Heart left ventricle (tissue), 16 donors: ENCODE measurements at regions not wholly inside any gene's neighbourhood (a gene's known extent, or its start where the extent isn't known, plus 50 kb on each side); places are given as distances from the start of the nearest gene placed in this dataset.

Experiments used
- ATAC-seq, 4 donors: fragments of 200-7000 bp; cut with Tn5 transposase; one replicate each; pipeline ENCODE4 v1.9.1; 2020 to 2022; ENCODE audit warnings: moderate library complexity in 4 of 4, mild to moderate bottlenecking in 3 of 4, moderate number of reproducible peaks in 1 of 4
- DNase-seq, 5 donors: peaks; one replicate each; pipeline ENCODE4 v3.0.0-alpha.2; 2020
- H3K27ac ChIP-seq, 12 donors: fragments of 200-600 bp; sonication (generic) in 4 of 12; one replicate each; pipeline versions ENCODE4 v1.5.0 to v1.8.0; 2016 to 2022; ENCODE audit warnings: mild to moderate bottlenecking in 2 of 12
- H3K27me3 ChIP-seq, 9 donors: fragments of 200-600 bp; sonication (generic) in 2 of 9; one replicate each; pipeline versions ENCODE4 v1.5.1 to v1.8.0; 2016 to 2022; ENCODE audit warnings: mild to moderate bottlenecking in 3 of 9
- H3K36me3 ChIP-seq, 9 donors: fragments of 200-600 bp; sonication (generic) in 2 of 9; one replicate each; pipeline versions ENCODE4 v1.5.0 to v1.8.0; 2018 to 2022; ENCODE audit warnings: mild to moderate bottlenecking in 2 of 9
- H3K4me1 ChIP-seq, 12 donors: fragments of 200-600 bp; sonication (generic) in 4 of 12; one replicate each; pipeline versions ENCODE4 v1.5.0 to v1.8.0; 2016 to 2022; ENCODE audit warnings: mild to moderate bottlenecking in 3 of 12
- H3K4me3 ChIP-seq, 12 donors: fragments of 200-600 bp; sonication (generic) in 4 of 12; one replicate each; pipeline versions ENCODE4 v1.5.0 to v1.8.0; 2017 to 2022; ENCODE audit warnings: mild to moderate bottlenecking in 9 of 12, moderate library complexity in 4 of 12
- H3K9me3 ChIP-seq, 12 donors: fragments of 200-600 bp; sonication (generic) in 4 of 12; one replicate each; pipeline versions ENCODE4 v1.5.0 to v1.8.0; 2016 to 2022; ENCODE audit warnings: mild to moderate bottlenecking in 1 of 12
- CTCF ChIP-seq, 12 donors: fragments of 200-600 bp; sonication (generic) in 4 of 12; IDR thresholded peaks; one replicate each; pipeline versions ENCODE4 v1.5.0 to v1.8.0; 2018 to 2022; ENCODE audit warnings: antibody characterized with exemption in 12 of 12, mild to moderate bottlenecking in 5 of 12
- POLR2A ChIP-seq, 2 donors: fragments of 450-650 bp; IDR thresholded peaks; one replicate each; pipeline ENCODE4 v1.6.1; 2017; ENCODE audit warnings: antibody characterized with exemption in 2 of 2, mild to moderate bottlenecking in 2 of 2, moderate library complexity in 2 of 2
- WGBS, 4 donors: extraction: QIAGEN DNeasy Blood & Tissue Kit in 2 of 4; methylation state at CpG; one replicate each; pipeline versions ENCODE4 v1.1.5 to v1.1.7; 2013 to 2018; 5-methylcytosine and 5-hydroxymethylcytosine counted together
- intact Hi-C, 10 donors: fragments of 100-400 bp; cut with DNase I; formaldehyde crosslinking; loops; one replicate each; pipeline versions ENCODE4 v1.11.1 to v1.14.2; 2022
- donor health status: ischemic (EF 13 %, LVEDD 7.1; RV severe dilation, severe dysfunction).
- donor health status: healthy with polysubstance abuse.
- donor health status: DM: no; HTN: yes; CAD: no.
- donor health status: DM: no; HTN: no; CAD: no.
- donor health status: ischemic (EF 25% LVEDD 6.9; RV normal size, moderate dysfunction).
- donor health status: ischemic (EF 25% LVEDD 5.7; RV mildly dilated, moderate dysfunction).
- donor health status: healthy.
- donor health status: DM: yes; HTN: yes; CAD: no.
- donor health status: ischemic (EF 35%, LVEDD 5.7; RV mildly dilated, moderate dysfunction).
- donor health status: nonischemic (EF 11% LVEDD 7.7; RV severe dilation, severe dysfunction).
- donor health status: DM: yes; HTN: yes; CAD: no.
- donor health status: PGD.
- donor health status: ischemic (EF 29% LVEDD 5.4; RV normal size, mild dysfunction).
- donor health status: nonischemic (EF 23%, LVEDD 6.1; RV moderate dilation, normal function).

GRCh38 chr13:63209330-63210017, 1793.8 kb upstream of the PCDH20 start:
- intact Hi-C loops = no loop called here
- Histone ChIP-seq H3K27ac (no peak overlapping the region), H3K4me3 (no peak overlapping the region), H3K36me3 (no peaks in the 10 kb centered on the region), H3K27me3 (no peaks in the 10 kb centered on the region), H3K4me1 (no peaks in the 10 kb centered on the region), H3K9me3 (no peaks in the 10 kb centered on the region)
- DNase-seq (no peak), ATAC-seq (no peak)
- 68 to 81% (median 76%) methylated on average over 6 of the region's 6 CpGs for WGBS, 4 donors
- no peak for TF ChIP-seq POLR2A (IDR thresholded peaks at IDR 0.05)
- no peak for TF ChIP-seq CTCF (IDR thresholded peaks at IDR 0.05)

DNA sequence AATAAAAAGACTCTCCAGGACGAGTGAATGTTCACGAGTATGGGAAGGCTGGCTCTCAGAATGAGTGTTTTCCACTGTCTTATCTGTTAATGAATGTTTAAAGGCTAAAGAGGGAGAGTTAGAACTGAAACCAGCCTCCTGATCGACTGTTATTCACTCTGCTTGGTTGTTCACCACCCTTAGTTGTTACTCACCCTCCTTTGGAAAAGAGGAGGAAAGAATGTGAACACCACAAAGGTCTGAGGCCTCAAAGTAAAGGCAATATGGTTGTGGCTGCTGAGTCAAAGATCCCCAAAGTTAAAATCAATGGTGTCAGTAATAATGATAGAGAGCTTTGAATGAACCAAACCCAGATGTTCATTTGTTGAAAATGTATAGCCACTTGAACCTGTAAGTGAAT, 1793.2 kb upstream of the PCDH20 start:
- DNase-seq = no peak
- Histone ChIP-seq H3K4me3 (no peak overlapping the region), H3K27me3 (no peaks in the 10 kb centered on the region), H3K36me3 (no peaks in the 10 kb centered on the region), H3K9me3 (peaks cover 0 to 2% (median 0%) of the 10 kb centered on the region in 12 donors), H3K27ac (no peak overlapping the region), H3K4me1 (no peaks in the 10 kb centered on the region)
- 42 to 58% (median 46%) methylated on average over 3 of the region's 3 CpGs for WGBS, 4 donors
- intact Hi-C loops = no loop called here
- TF ChIP-seq CTCF (IDR thresholded peaks at IDR 0.05) (no peak), POLR2A (IDR thresholded peaks at IDR 0.05) (no peak)
- no peak for ATAC-seq

DNA sequence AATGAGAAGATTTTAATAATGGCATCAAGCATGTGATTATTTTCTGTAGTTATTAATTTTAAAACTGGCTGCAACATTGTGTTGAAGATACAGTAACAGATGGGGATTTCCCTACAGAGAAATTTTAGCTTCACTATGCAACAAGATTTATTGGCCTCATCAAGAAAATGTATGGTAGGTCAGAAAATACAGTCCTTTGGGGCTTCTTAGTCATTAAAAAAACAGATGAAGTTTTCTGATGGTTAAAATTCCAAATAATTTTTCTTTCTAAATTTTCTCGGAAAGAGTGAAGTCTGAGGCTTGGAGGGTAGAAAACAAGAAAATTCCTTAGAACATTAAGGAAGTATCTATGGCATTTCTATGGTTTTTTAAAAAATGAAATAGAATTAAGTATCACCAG, 1790.8 kb upstream of the PCDH20 start:
- H3K27ac ChIP-seq = no peak overlapping the region
- 75 to 86% (median 80%) methylated on average over 1 of the region's 1 CpG for WGBS, 4 donors
- H3K4me1 ChIP-seq = no peaks in the 10 kb centered on the region
- H3K27me3 ChIP-seq = no peaks in the 10 kb centered on the region
- TF ChIP-seq POLR2A (IDR thresholded peaks at IDR 0.05) (no peak), CTCF (IDR thresholded peaks at IDR 0.05) (no peak)
- intact Hi-C loops = no loop called here
- no peak overlapping the region for H3K4me3 ChIP-seq
- ATAC-seq (no peak), DNase-seq (no peak)
- H3K9me3 ChIP-seq = peaks cover 0 to 10% (median 0%) of the 10 kb centered on the region in 12 donors
- H3K36me3 ChIP-seq = no peaks in the 10 kb centered on the region

GRCh38 chr13:63201493-63201892, 1785.8 kb upstream of the PCDH20 start:
- 94 to 100% (median 96%) methylated on average over 1 of the region's 1 CpG for WGBS, 4 donors
- TF ChIP-seq POLR2A (IDR thresholded peaks at IDR 0.05) (no peak), CTCF (IDR thresholded peaks at IDR 0.05) (no peak)
- intact Hi-C loops = no loop called here
- DNase-seq (no peak), ATAC-seq (no peak)
- H3K36me3 ChIP-seq = no peaks in the 10 kb centered on the region
- no peaks in the 10 kb centered on the region for H3K4me1 ChIP-seq
- no peaks in the 10 kb centered on the region for H3K27me3 ChIP-seq
- H3K9me3 ChIP-seq = peaks cover 0 to 10% (median 0%) of the 10 kb centered on the region in 12 donors
- H3K4me3 ChIP-seq = no peak overlapping the region
- no peak overlapping the region for H3K27ac ChIP-seq
